ENCODE measurements at regions not wholly inside any gene's neighbourhood (a gene's known extent, or its start where the extent isn't known, plus 50 kb on each side); places are given as distances from the start of the nearest gene placed in this dataset.

DNA sequence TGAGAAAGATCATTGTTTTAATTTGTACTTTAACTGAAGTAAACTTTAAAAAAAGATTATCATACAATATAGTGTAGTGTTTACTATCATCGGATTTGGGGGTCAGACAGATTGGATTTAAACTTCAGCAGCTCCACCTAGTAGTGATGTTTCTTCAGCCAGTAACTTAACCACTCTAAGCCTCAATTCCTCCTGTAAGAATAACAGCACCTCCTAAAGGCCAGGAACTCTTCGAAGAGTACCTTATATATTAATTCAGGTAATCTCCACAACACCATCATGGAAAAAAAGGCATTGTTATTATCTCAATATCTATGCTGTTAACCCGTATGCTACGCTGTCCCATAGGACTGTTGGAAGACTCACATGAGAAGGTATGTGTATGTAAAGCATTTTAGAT lies 69.0 kb upstream of the DLGAP1 start:
- no peak for DNase-seq

GRCh38 chr18:4511166-4511565 lies 56.1 kb upstream of the DLGAP1 start:
- no peak for DNase-seq

DNA sequence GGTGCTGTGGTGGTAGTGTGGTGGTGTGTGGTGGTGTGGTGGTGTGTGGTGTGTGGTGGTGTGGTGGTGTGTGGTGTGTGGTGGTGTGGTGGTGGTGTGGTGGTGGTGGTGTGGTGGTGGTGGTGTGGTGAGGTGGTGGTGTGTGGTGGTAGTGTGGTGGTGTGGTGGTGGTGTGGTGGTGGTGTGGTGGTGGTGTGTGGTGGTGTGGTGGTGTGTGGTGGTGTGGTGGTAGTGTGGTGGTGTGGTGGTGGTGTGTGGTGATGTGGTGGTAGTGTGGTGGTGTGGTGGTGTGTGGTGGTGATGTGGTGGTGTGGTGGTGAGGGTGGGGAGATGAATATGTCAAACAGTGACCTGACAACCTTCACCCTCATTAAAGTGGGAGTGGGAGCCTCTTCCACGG lies 55.6 kb upstream of the DLGAP1 start:
- no peak for DNase-seq

GRCh38 chr18:4510160-4510559 lies 55.1 kb upstream of the DLGAP1 start:
- no peak for DNase-seq

Data from activated gamma-delta T cell treated with Interleukin-2 at 50 U/mL for 16 hours (primary cell).